ENCODE measurements at regions not wholly inside any gene's neighbourhood (a gene's known extent, or its start where the extent isn't known, plus 50 kb on each side); places are given as distances from the start of the nearest gene placed in this dataset.

DNA sequence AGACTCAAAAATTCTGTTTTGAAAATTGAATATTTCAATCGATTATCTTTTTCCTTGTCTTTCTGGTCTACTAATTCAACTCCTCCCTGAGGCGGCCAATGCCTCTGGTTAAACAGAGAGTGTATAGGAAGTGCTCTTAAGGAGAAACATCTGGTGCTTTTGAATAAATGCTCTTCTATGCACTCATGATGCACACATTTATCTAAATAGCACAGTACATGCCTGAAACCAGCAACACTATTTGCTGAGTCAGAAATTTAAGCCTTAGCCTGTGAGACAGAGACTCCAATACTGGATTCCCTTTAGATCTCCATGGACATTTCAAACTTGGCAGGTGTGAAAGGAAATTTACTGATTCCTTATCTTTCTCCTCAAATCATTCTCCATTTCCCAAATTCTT, 118.6 kb downstream of the SLIT2 start:
- Histone ChIP-seq H3K9me3 (ENCODE audit: low read length) (no peaks in the 10 kb centered on the region), H3K27me3 (ENCODE audit: control insufficient read depth in 1 of 2, insufficient read depth in 2 of 2, low read length in 2 of 2) (no peaks in the 10 kb centered on the region), H3K4me1 (ENCODE audit: insufficient read depth, low read length) (no peaks in the 10 kb centered on the region), H3K4me3 (replicated peaks in 1 of 3; ENCODE audit: insufficient read depth in 1 of 3, low read depth in 2 of 3, low read length in 3 of 3) (no peak overlapping the region), H2AFZ (ENCODE audit: low read length) (no peak overlapping the region), H3K79me2 (ENCODE audit: insufficient read depth, low read length) (no peaks in the 10 kb centered on the region), H3K4me2 (ENCODE audit: low read depth, low read length) (no peak overlapping the region), H3K9ac (ENCODE audit: insufficient read depth, low read depth, low read length) (no peak overlapping the region), H4K20me1 (ENCODE audit: insufficient read depth, low read length) (no peaks in the 10 kb centered on the region), H3K36me3 (replicated peaks in 1 of 2; ENCODE audit: control insufficient read depth in 1 of 2, insufficient read depth in 2 of 2, low read length in 2 of 2) (no peaks in the 10 kb centered on the region), H3K27ac (ENCODE audit: extremely low read length, insufficient read depth, low read length) (no peak overlapping the region)
- 31% methylated on average over 2 of the region's 2 CpGs for WGBS (ENCODE audit: low lambda C conversion rate)
- BruUV-seq (replicated peaks), result no TSS peak
- FAIRE-seq (no peak), ATAC-seq (no peak), DNase-seq (ENCODE audit: low spot score) (no peak)
- POLR2A ChIA-PET, result no interaction called here
- peak; percentile 69 to 90 for TF ChIP-seq MAFK (conservative IDR thresholded peaks at IDR 0.05 in 1 of 2, IDR thresholded peaks at IDR 0.05 in 1 of 2; ENCODE audit: low read length in 2 of 2)
- TF ChIP-seq BRCA1 (CRISPR knock-in tag; IDR thresholded peaks at IDR 0.05), result no peak
- peak; percentile 79 for TF ChIP-seq MAFF (IDR thresholded peaks at IDR 0.05; ENCODE audit: low read depth, low read length)
- TF ChIP-seq ISX (CRISPR knock-in tag; conservative IDR thresholded peaks at IDR 0.05), result no peak
- TF ChIP-seq JUNB (CRISPR knock-in tag; IDR thresholded peaks at IDR 0.05; ENCODE audit: borderline replicate concordance), result no peak
- no peak for TF ChIP-seq ONECUT2 (CRISPR knock-in tag; IDR thresholded peaks at IDR 0.05)
- in situ Hi-C loops (cut with HindIII; ENCODE audit: extremely low pct_ligation_motif_present, low pct_unique_long_range_greater_than_20kb) (no loop called here), intact Hi-C loops (cut with micrococcal nuclease; ENCODE audit: unreplicated experiment) (no loop called here)
- CTCF ChIA-PET (ENCODE audit: low intra/inter-chr PET ratio, low total read pairs), result no interaction called here

GRCh38 chr4:20376070-20376469, 124.4 kb downstream of the SLIT2 start:
- in situ Hi-C loops (cut with HindIII; ENCODE audit: extremely low pct_ligation_motif_present, low pct_unique_long_range_greater_than_20kb), result no loop called here
- no peaks in the 10 kb centered on the region for H3K79me2 ChIP-seq (ENCODE audit: insufficient read depth, low read length)
- H4K20me1 ChIP-seq (ENCODE audit: insufficient read depth, low read length), result no peaks in the 10 kb centered on the region
- no peaks in the 10 kb centered on the region for H3K9me3 ChIP-seq (ENCODE audit: low read length)
- H3K4me3 ChIP-seq (replicated peaks in 1 of 3; ENCODE audit: insufficient read depth in 1 of 3, low read depth in 2 of 3, low read length in 3 of 3), result no peak overlapping the region
- H3K4me2 ChIP-seq (ENCODE audit: low read depth, low read length), result no peak overlapping the region
- no peak for DNase-seq (ENCODE audit: low spot score)
- no peaks in the 10 kb centered on the region for H3K27me3 ChIP-seq (ENCODE audit: control insufficient read depth in 1 of 2, insufficient read depth in 2 of 2, low read length in 2 of 2)
- intact Hi-C loops (cut with micrococcal nuclease; ENCODE audit: unreplicated experiment), result no loop called here
- ChIA-PET CTCF (ENCODE audit: low intra/inter-chr PET ratio, low total read pairs) (no interaction called here), POLR2A (no interaction called here)
- no peak for FAIRE-seq
- no TSS peak for BruUV-seq (replicated peaks)
- no peak overlapping the region for H3K9ac ChIP-seq (ENCODE audit: insufficient read depth, low read depth, low read length)
- no peaks in the 10 kb centered on the region for H3K36me3 ChIP-seq (replicated peaks in 1 of 2; ENCODE audit: control insufficient read depth in 1 of 2, insufficient read depth in 2 of 2, low read length in 2 of 2)
- no peaks in the 10 kb centered on the region for H3K4me1 ChIP-seq (ENCODE audit: insufficient read depth, low read length)
- 0% methylated on average over 2 of the region's 2 CpGs for WGBS (ENCODE audit: low lambda C conversion rate)
- no peak overlapping the region for H2AFZ ChIP-seq (ENCODE audit: low read length)
- H3K27ac ChIP-seq (ENCODE audit: extremely low read length, insufficient read depth, low read length), result no peak overlapping the region
- TF ChIP-seq, protein P1, sequence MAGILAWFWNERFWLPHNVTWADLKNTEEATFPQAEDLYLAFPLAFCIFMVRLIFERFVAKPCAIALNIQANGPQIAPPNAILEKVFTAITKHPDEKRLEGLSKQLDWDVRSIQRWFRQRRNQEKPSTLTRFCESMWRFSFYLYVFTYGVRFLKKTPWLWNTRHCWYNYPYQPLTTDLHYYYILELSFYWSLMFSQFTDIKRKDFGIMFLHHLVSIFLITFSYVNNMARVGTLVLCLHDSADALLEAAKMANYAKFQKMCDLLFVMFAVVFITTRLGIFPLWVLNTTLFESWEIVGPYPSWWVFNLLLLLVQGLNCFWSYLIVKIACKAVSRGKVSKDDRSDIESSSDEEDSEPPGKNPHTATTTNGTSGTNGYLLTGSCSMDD (CRISPR knock-in tag; IDR thresholded peaks at IDR 0.05), result no peak
- TF ChIP-seq ZNF230 (CRISPR knock-in tag; IDR thresholded peaks at IDR 0.05) (no peak), ZNF282 (IDR thresholded peaks at IDR 0.05; ENCODE audit: partially characterized antibody) (no peak), CTCF (CRISPR knock-in tag; IDR thresholded peaks at IDR 0.05) (no peak), ATF1 (CRISPR knock-in tag; IDR thresholded peaks at IDR 0.05) (no peak), MED8 (CRISPR knock-in tag; IDR thresholded peaks at IDR 0.05; ENCODE audit: insufficient replicate concordance) (no peak), PHF8 (CRISPR knock-in tag; IDR thresholded peaks at IDR 0.05) (no peak), KLF12 (CRISPR knock-in tag; IDR thresholded peaks at IDR 0.05; ENCODE audit: borderline replicate concordance) (no peak)
- no peak for ATAC-seq
